ENCODE measurements at regions not wholly inside any gene's neighbourhood (a gene's known extent, or its start where the extent isn't known, plus 50 kb on each side); places are given as distances from the start of the nearest gene placed in this dataset.

GRCh38 chr2:118372886-118373830 lies 284.9 kb downstream of the INSIG2 start:
- TF ChIP-seq CTCF (IDR thresholded peaks at IDR 0.05) (no peak), POLR2A (IDR thresholded peaks at IDR 0.05) (no peak)
